ENCODE measurements at regions not wholly inside any gene's neighbourhood (a gene's known extent, or its start where the extent isn't known, plus 50 kb on each side); places are given as distances from the start of the nearest gene placed in this dataset.

DNA sequence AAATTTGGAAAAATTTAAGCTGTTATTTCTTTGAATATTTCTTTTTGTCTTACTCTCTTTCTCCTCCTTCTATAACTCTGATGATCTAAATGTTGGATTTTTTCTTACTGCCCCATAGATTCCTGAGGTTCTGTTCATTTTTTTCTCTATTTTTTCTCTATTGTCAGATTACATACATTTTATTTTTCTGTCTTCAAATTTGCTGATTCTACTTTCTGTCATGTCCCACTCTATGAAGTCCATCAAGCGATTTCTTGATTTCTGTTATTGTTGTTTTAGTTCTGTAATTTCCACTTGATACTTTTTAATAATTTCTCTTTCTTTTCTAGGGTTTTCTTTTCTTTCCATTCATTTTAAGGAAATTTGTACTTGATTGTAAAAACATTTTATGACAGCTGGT, 83.7 kb upstream of the THRB start:
- Histone ChIP-seq H3K36me3 (ENCODE audit: low read depth) (no peaks in the 10 kb centered on the region), H3K79me2 (ENCODE audit: low read depth) (no peaks in the 10 kb centered on the region), H2AFZ (no peak overlapping the region), H3K4me1 (replicated peaks; ENCODE audit: insufficient read depth) (no peaks in the 10 kb centered on the region), H3K9me2 (ENCODE audit: insufficient read depth) (no peaks in the 10 kb centered on the region), H3K4me2 (no peak overlapping the region), H3K9me3 (ENCODE audit: insufficient read depth, low read depth) (no peaks in the 10 kb centered on the region), H3K4me3 (no peak overlapping the region), H3F3A (ENCODE audit: insufficient read depth, low read depth) (no peaks in the 10 kb centered on the region), H3K27me3 (ENCODE audit: insufficient read depth, low read depth) (no peaks in the 10 kb centered on the region), H3K27ac (no peak overlapping the region), H4K20me1 (ENCODE audit: insufficient read depth) (no peaks in the 10 kb centered on the region)
- DNase-seq = no peak
- intact Hi-C loops (cut with micrococcal nuclease; ENCODE audit: unreplicated experiment) = no loop called here
- TF ChIP-seq, protein P1, sequence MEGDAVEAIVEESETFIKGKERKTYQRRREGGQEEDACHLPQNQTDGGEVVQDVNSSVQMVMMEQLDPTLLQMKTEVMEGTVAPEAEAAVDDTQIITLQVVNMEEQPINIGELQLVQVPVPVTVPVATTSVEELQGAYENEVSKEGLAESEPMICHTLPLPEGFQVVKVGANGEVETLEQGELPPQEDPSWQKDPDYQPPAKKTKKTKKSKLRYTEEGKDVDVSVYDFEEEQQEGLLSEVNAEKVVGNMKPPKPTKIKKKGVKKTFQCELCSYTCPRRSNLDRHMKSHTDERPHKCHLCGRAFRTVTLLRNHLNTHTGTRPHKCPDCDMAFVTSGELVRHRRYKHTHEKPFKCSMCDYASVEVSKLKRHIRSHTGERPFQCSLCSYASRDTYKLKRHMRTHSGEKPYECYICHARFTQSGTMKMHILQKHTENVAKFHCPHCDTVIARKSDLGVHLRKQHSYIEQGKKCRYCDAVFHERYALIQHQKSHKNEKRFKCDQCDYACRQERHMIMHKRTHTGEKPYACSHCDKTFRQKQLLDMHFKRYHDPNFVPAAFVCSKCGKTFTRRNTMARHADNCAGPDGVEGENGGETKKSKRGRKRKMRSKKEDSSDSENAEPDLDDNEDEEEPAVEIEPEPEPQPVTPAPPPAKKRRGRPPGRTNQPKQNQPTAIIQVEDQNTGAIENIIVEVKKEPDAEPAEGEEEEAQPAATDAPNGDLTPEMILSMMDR (conservative IDR thresholded peaks at IDR 0.05) = no peak
- no peak for TF ChIP-seq EZH2 (IDR thresholded peaks at IDR 0.05; ENCODE audit: low read depth)
- POLR2A ChIA-PET (ENCODE audit: unreplicated experiment) = no interaction called here
- BruUV-seq (replicated peaks) = no TSS peak
- CTCF ChIA-PET = no interaction called here

DNA sequence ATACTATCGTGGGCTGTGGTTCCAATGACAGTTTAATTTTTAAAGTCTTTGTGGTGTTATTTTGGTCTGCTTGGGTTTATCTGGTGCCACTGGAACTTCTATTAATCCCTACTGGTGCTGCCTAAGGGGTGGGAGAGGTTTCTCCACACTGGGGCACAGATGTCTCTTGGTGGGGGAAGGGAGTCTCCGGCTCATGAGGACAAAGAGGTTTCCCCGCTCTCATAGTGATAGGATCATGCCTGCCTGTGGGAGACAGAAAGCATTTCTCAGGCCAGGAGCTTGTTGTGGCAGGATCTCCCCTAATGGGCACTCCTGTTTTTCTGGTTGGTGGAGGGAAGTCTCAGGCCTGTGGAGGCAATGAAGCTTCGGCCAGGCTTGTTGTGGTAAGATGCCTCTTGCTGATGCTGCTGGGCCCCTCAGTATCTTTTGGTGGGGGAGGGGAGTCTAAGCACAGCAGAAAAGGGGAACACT, 84.3 kb upstream of the THRB start:
- no peaks in the 10 kb centered on the region for H3K79me2 ChIP-seq (ENCODE audit: low read depth)
- H3K4me1 ChIP-seq (replicated peaks; ENCODE audit: insufficient read depth) = no peaks in the 10 kb centered on the region
- no peaks in the 10 kb centered on the region for H3K27me3 ChIP-seq (ENCODE audit: insufficient read depth, low read depth)
- no TSS peak for BruUV-seq (replicated peaks)
- H3K4me3 ChIP-seq = no peak overlapping the region
- no peaks in the 10 kb centered on the region for H3K36me3 ChIP-seq (ENCODE audit: low read depth)
- ChIA-PET CTCF (no interaction called here), POLR2A (ENCODE audit: unreplicated experiment) (interaction anchor here (0.7 kb wide), 1 partner anchor 1397 kb away, joined by 3 read pairs; no protein-coding TSS in a partner anchor)
- no peak overlapping the region for H2AFZ ChIP-seq
- H3K9me3 ChIP-seq (ENCODE audit: insufficient read depth, low read depth) = no peaks in the 10 kb centered on the region
- no peaks in the 10 kb centered on the region for H4K20me1 ChIP-seq (ENCODE audit: insufficient read depth)
- intact Hi-C loops (cut with micrococcal nuclease; ENCODE audit: unreplicated experiment) = no loop called here
- TF ChIP-seq EZH2 (IDR thresholded peaks at IDR 0.05; ENCODE audit: low read depth) = no peak
- TF ChIP-seq, protein P1 (conservative IDR thresholded peaks at IDR 0.05) = no peak
- H3K4me2 ChIP-seq = no peak overlapping the region
- no peak for DNase-seq
- no peaks in the 10 kb centered on the region for H3K9me2 ChIP-seq (ENCODE audit: insufficient read depth)
- H3K27ac ChIP-seq = no peak overlapping the region
- no peaks in the 10 kb centered on the region for H3F3A ChIP-seq (ENCODE audit: insufficient read depth, low read depth)

DNA sequence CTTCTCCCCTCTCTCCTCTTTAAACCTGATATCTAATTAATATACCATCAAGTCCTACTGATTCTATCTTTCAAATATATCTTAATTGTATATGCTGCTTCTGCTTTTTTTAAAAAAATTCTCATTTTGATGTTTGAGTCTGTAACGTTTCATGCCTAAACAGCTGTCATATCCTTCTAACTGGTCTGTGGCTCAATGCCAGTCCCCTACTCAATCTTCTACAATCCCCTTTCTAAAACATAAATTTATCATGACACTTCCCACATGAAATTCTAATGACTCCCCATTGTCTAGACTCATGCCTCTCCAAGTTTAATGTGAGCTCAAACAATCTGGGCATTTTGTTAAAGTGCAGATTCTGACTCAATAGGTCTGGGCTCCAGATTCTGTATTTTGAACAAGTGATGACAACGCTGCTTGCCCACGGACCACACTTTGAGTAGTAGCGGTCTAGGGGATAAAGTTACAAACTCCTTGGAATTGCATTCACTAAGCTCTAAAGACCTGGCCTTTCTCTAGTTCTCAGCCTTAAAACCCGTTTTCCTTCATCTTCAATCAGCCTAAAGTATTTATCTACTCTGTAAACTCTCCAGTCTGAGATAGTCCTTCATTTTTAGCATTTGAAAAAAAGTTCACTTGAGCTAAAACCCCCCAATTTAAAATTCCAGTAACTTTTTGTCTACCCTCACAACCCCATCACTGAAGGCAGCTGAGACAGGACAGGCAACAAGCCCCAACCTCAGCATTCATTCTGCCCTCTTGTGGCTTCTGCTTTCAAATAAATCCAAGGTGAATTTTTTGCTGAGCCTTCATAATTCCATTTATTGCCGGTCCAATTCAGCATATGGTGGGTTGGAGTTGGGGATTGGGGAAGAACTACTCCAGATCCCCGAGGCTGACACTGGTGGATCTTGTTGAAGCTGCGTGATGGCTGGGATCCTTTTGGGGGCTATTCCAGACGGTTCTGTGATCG, 88.1 kb upstream of the THRB start:
- DNase-seq = no peak
- BruUV-seq (replicated peaks) = no TSS peak
- Histone ChIP-seq H3K4me1 (replicated peaks; ENCODE audit: insufficient read depth) (no peaks in the 10 kb centered on the region), H3K9me2 (ENCODE audit: insufficient read depth) (no peaks in the 10 kb centered on the region), H3K27me3 (ENCODE audit: insufficient read depth, low read depth) (no peaks in the 10 kb centered on the region), H3K79me2 (ENCODE audit: low read depth) (no peaks in the 10 kb centered on the region), H3F3A (ENCODE audit: insufficient read depth, low read depth) (no peaks in the 10 kb centered on the region), H2AFZ (no peak overlapping the region), H4K20me1 (ENCODE audit: insufficient read depth) (no peaks in the 10 kb centered on the region), H3K36me3 (ENCODE audit: low read depth) (no peaks in the 10 kb centered on the region), H3K4me2 (no peak overlapping the region), H3K9me3 (ENCODE audit: insufficient read depth, low read depth) (no peaks in the 10 kb centered on the region), H3K27ac (no peak overlapping the region), H3K4me3 (no peak overlapping the region)
- CTCF ChIA-PET = no interaction called here
- POLR2A ChIA-PET (ENCODE audit: unreplicated experiment) = interaction anchor here (0.7 kb wide), 1 partner anchor 426 kb away, joined by 3 read pairs; no protein-coding TSS in a partner anchor
- intact Hi-C loops (cut with micrococcal nuclease; ENCODE audit: unreplicated experiment) = no loop called here
- TF ChIP-seq, protein P1 (conservative IDR thresholded peaks at IDR 0.05) = peak; percentile 36; the same call in 1 of the 2 replicates
- TF ChIP-seq EZH2 (IDR thresholded peaks at IDR 0.05; ENCODE audit: low read depth) = no peak

Data from PC-9 (cell line).